Jurkat, Clone E6-1 (cell line): ENCODE measurements at regions not wholly inside any gene's neighbourhood (a gene's known extent, or its start where the extent isn't known, plus 50 kb on each side); places are given as distances from the start of the nearest gene placed in this dataset.

ENCODE experiments used
- DNase-seq: peaks from one replicate; pipeline ENCODE4 v3.0.0-alpha.2; 2011; ENCODE audit warnings: low read depth, low spot score
- H3K4me3 ChIP-seq: 2 replicates; pipeline ENCODE4 v1.5.1; 2011; ENCODE audit warnings: mild to moderate bottlenecking, low read length, control low read depth, moderate library complexity

- H3K4me3 ChIP-seq = no peak overlapping the region
- DNase-seq = no peak
Measured at GRCh38 chr11:13062115-13062514, 53.0 kb downstream of the RASSF10 start.

GRCh38 chr11:13064593-13064992 is 55.5 kb downstream of the RASSF10 start:
- no peak for DNase-seq
- H3K4me3 ChIP-seq = no peak overlapping the region

GRCh38 chr11:13065200-13065787 is 56.2 kb downstream of the RASSF10 start:
- no peak for DNase-seq
- H3K4me3 ChIP-seq = no peak overlapping the region

- no peak for DNase-seq
- H3K4me3 ChIP-seq = no peak overlapping the region
Measured at GRCh38 chr11:13068211-13068610, 59.1 kb downstream of the RASSF10 start.

GRCh38 chr11:13073119-13073981 is 64.2 kb downstream of the RASSF10 start:
- H3K4me3 ChIP-seq = no peak overlapping the region
- no peak for DNase-seq

- DNase-seq = no peak
Measured at GRCh38 chr11:13074714-13075464, 65.8 kb downstream of the RASSF10 start.

GRCh38 chr11:13076961-13077360 is 67.8 kb downstream of the RASSF10 start:
- DNase-seq = no peak
- no peak overlapping the region for H3K4me3 ChIP-seq

More at GRCh38 chr11:13074714-13075464, 65.8 kb downstream of the RASSF10 start:
- no peak overlapping the region for H3K4me3 ChIP-seq

- peak; percentile 92 for DNase-seq
- H3K4me3 ChIP-seq = no peak overlapping the region
Measured at GRCh38 chr11:13080861-13081260, 71.7 kb downstream of the RASSF10 start.

GRCh38 chr11:13082588-13082987 is 73.5 kb downstream of the RASSF10 start:
- no peak for DNase-seq

GRCh38 chr11:13090228-13090708 is 81.2 kb downstream of the RASSF10 start:
- DNase-seq = no peak
- no peak overlapping the region for H3K4me3 ChIP-seq

More at GRCh38 chr11:13082588-13082987, 73.5 kb downstream of the RASSF10 start:
- no peak overlapping the region for H3K4me3 ChIP-seq

GRCh38 chr11:13091373-13091772 is 82.3 kb downstream of the RASSF10 start:
- H3K4me3 ChIP-seq = no peak overlapping the region
- DNase-seq = no peak

- no peak for DNase-seq
- H3K4me3 ChIP-seq = no peak overlapping the region
Measured at GRCh38 chr11:13091804-13092203, 82.7 kb downstream of the RASSF10 start.

GRCh38 chr11:13094930-13095687 is 86.0 kb downstream of the RASSF10 start:
- no peak for DNase-seq
- H3K4me3 ChIP-seq = no peak overlapping the region

- no peak for DNase-seq
Measured at GRCh38 chr11:13098063-13098462, 88.9 kb downstream of the RASSF10 start.

GRCh38 chr11:13098616-13099289 is 89.6 kb downstream of the RASSF10 start:
- no peak for DNase-seq
- no peak overlapping the region for H3K4me3 ChIP-seq

More at GRCh38 chr11:13098063-13098462, 88.9 kb downstream of the RASSF10 start:
- H3K4me3 ChIP-seq = no peak overlapping the region

- no peak overlapping the region for H3K4me3 ChIP-seq
- no peak for DNase-seq
Measured at GRCh38 chr11:13101644-13102512, 92.8 kb downstream of the RASSF10 start.

GRCh38 chr11:13102513-13102840 is 93.4 kb downstream of the RASSF10 start:
- no peak overlapping the region for H3K4me3 ChIP-seq
- DNase-seq = no peak
